Ramos (cell line): ENCODE measurements at regions not wholly inside any gene's neighbourhood (a gene's known extent, or its start where the extent isn't known, plus 50 kb on each side); places are given as distances from the start of the nearest gene placed in this dataset.

Experiments used
- in situ Hi-C: fragments of 300-500 bp; cut with MboI; formaldehyde crosslinking; loops from one replicate; pipeline ENCODE4 v1.14.3; 2022; ENCODE audit warnings: low sequenced_read_pairs; ENCODE audit not compliant: unreplicated experiment

DNA sequence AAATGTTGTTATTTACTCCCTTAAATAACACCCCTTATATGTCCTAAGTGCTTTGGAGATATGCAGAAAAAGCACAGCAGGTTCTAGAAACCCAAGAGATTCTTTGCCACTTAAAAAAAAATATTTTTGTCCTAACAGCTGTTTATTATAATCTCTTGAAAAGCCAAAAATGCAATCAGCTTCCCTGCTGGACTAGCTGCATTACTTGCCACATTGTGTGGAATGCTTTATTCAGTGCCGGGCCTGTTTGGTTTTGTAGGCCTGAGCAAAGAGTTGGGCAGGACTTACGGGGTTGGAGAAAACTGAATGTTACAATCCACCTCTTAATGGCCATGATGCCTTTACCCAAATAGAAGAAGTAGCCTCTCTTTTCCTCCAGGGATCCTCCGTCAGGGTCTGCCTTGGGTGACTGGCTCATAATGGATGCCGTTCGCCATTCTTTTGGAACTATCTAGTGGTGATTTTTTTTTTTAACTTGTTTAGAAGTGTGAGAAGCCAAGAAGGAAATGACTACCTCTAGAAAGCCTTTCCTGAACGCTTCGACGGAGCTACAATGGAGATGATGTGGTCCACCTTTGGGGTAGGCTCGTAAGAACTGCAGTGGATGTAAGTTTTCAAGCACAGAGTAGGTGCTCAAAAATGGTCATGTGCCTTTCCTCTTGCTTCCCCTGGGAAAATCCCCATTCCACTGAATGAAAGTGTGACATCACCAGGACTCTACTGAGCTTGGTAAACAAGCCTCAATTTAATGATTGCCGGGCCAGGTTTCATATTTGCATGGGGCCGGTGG is 241.3 kb upstream of the NCAM1 start:
- in situ Hi-C loops: no loop called here

DNA sequence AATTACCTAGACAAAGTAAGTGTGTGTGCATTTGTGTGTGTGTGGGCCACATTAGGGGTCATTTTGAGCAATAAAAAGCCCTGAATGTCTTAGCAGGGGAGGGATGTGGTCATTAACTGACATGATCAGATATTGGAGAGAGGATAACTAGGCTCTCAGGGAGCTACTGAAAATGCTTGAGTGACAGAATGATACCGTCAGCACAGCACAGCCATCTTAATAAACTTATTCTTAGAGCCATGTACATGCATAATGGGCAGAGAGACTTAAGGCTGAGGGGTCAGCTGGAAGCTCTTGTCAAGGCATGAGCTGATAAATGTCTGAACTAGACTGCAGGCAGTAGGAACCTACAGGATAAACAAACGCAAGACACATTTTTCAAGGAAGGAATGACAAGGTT is 239.1 kb upstream of the NCAM1 start:
- in situ Hi-C loops: no loop called here

DNA sequence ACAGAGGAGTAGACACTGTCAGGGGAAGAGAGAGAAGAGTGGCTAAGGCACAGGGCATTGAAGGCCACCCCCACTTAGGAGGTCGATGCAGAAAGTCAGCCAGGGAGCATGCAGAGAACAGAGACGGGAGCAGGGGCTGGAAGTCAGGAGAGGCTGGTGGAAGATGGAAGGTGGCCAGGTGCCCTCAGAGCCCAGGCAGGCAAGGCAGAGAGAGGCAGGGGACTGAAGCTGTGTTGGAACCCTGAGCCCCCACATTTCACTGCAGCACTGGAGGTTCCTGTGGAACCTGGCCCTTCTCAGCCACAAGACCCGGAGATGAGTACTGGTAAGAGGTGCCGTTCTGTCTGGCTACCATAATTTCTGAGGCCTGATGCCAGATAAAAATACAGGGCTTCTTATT is 238.3 kb upstream of the NCAM1 start:
- in situ Hi-C loops: no loop called here

DNA sequence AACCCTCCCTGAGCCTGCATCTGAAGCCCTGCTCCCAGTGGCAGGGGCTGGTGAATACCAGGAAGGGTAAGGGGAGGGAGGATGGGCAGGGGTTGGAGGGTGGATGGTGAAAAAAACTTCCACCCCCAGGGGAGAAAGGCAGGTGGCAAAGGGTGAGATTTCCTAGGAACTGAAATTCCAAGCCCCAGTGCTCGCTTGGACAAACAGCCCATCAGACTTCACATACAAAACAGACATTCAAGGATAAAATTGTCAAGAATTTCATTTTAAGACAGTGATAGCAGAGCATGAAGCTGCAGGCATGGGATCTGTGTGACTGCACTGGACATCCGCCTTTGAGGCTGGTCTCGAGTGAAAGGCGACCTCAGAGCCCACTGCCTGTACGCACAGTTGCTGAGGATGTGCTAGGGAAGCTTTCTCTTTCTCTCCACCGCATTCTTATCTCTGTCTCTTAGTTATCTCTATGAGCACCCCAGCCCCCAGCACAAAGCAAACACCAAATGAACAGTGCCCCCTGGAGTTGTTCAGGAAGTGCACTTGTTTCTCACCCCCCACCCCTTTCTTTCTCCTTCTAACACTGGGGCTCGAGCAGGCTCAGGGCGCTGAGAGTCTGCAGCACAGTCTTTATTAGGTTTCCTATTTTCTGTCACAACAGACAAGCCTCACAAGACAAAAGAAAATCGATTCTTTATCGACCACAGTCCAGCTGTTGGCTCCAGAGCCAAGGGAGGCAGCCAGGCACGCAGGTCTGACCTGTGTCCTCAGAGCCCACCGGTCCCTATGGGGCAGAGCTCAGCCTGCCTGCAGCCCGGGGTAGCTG is 237.3 kb upstream of the NCAM1 start:
- in situ Hi-C loops: no loop called here

DNA sequence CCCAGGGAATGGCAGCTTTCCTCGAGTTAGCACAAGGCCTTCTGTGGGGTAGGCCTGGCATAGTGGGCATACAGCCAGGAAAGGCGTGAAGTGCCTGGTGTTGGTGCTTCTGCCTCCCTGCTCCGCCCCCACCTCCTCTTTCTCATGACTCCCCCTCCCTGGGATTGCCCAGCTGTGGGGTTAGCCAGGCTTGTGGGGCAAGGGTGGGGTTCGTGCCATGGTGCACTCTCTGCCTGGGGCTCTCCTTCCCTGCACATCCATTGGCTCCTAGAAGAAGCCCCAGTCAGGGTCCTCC is 236.8 kb upstream of the NCAM1 start:
- in situ Hi-C loops: no loop called here

DNA sequence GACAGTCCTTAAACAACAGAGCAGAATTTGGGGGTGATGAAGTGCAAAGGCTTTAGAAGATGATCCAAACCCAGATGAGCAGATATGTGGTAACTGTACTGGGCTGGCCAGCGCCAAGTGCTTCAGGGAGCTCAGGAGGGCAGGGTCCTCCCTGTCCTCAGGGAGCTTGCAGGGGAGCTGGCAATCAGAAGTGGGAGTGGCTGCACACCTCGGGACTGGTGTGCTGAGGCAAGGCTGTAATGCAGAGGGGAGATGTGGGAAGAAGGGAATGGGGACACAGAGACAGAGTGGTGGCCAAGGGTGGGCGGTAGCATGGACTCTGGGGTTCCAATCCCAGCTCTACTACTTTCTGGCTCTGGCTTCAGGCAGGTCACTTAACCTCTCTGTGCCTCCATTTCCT is 235.6 kb upstream of the NCAM1 start:
- in situ Hi-C loops: no loop called here

DNA sequence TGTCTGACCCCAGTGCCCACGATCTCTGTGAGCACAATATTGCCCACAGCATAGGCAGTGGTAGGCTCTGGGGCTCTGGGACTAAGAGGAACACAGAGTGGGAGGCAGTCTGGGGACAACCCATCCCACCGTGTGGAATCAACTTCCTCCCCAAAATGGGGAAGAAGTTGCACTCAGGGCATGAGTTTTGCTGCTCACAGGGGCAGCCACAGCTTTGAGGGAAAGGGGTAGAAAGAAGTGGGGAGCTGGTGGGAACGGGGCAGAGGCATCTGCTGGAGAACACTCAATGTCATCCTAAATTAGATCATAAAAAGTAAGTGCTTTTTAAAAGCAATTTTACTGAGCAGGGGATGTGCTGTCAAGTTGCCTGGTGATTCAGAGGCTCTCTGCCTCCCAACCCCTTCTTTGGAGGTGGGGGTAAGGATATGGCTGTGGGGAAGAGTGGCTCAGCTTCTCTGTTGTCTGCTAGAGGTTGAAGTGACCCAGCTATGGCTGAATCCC is 233.8 kb upstream of the NCAM1 start:
- in situ Hi-C loops: no loop called here

DNA sequence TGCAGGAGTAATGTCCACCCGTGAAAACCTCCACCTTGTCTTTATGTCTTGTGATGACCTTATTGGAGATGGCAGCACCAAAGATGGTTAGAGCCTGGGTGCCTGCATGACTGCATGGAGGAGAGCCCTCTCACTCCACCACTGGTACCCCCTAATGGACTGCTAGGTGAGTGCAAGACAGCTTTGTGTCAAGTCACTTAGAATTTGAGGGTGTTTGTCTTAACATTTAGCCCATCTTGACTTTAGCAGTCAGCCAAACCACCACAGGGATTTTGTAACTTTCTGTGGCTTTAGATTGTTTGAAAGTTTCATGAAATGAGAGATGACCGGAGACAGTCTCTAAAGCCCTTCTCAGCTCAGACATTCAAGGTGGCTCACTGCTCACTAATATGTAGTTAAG is 232.9 kb upstream of the NCAM1 start:
- in situ Hi-C loops: no loop called here

DNA sequence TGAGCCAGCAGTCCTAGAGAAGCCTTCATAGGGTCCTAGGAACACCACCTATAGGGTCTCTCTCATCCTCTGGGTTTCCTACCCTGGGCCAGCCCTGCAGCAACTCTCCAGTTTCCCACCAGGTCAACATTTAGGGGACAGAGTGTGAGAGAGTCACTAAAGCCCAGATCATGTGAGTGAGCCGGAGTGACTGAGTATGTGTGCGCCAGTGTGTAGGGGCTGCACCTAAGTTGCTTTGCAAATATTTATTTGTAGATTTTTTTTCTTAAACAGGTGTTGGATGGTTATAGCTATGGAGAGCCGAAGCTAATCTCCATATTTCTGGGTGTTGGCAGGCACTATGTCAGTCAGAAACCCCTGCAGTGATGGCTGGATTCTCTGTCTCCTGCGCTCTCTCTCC is 232.5 kb upstream of the NCAM1 start:
- in situ Hi-C loops: no loop called here

DNA sequence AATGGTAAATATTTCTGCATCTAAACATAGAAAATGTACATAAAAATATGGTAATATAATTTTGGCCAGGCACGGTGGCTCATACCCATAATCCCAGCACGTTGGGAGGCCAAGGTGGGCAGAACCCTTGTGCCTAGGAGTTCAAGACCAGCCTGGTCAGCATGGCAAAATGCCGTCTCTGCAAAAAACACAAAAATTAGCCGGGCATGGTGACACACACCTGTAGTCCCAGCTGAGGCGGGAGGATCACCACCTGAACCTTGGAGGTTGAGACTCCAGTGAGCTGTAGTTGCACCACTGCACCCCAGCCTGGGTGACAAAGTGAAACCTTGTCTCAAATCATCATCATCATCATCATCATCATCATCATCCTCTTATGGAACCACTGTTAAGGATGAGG is 230.6 kb upstream of the NCAM1 start:
- in situ Hi-C loops: no loop called here

DNA sequence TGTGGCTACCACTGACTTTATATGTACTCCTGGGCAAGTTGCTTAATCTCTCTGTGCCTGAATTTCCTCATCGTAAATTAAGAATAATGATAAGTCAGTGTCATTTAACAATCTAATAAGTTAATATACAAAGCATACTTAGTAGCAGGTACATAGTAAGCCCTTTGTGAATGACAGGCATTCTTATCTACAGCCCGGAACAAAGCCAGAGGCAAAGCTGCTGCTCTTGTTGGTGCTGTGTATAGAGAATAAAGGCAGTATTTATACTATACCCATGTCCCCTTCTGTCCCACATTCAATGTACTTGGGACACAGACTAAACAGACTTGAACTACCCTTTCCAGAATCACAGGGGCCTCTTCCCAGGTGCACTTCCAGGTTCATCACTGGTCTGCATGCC is 229.7 kb upstream of the NCAM1 start:
- in situ Hi-C loops: no loop called here

DNA sequence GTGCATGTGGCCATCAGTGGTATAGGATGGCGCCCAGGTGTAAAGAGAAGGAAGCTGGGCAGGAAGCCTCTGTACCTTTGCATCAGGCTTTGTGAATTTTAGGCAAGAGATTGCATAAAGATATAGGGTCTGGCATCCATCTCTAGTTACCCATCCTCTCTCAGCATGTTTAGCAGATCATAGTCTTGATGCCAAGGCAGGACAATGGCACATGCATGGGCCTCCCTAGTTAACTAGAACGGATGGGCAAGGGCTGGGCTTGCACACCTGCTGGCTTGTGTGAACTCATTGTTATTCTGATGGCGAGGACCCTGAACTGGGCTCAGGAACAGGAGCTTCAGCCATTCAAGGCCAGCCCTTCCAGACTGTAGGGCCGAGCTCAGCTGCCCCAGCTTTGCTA is 229.2 kb upstream of the NCAM1 start:
- in situ Hi-C loops: no loop called here

DNA sequence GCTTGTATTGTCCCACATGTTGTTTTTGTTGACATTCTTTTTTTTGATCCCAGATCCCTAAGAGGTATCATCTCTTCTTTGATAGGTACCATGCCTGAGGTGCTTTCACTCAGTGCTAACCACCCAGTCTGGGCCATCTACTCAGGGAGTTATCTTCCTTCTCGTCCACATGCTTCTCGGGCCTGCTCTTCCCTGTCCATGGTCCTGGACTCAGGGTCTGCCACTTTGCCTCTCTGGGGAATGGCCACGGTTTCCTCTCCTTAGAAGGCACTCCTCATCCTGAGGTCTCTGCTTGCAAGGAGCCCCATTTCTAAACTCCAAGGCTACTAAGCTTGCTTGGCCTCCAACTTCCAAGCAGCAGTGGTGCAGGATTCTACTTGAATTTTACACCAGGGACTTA is 227.0 kb upstream of the NCAM1 start:
- in situ Hi-C loops: no loop called here

DNA sequence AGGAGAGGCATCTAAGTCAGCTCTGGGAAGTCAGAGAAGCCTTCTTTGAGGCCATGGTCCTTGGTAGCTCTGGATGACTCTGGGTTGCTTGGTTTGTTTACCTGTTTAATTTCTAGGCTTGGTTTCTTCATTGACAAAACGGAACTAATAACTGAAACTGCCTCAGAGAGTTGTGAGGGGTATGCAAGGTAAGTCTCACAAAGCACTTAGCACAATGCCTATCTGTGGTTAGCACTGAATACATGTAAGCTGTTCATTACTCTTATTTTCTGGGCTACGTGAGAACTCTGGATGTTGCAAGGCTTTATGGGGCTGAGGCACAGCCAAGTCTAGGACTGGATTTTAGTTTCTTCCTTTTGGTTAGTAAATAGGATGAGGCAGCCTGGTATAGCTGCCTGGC is 225.8 kb upstream of the NCAM1 start:
- in situ Hi-C loops: no loop called here

DNA sequence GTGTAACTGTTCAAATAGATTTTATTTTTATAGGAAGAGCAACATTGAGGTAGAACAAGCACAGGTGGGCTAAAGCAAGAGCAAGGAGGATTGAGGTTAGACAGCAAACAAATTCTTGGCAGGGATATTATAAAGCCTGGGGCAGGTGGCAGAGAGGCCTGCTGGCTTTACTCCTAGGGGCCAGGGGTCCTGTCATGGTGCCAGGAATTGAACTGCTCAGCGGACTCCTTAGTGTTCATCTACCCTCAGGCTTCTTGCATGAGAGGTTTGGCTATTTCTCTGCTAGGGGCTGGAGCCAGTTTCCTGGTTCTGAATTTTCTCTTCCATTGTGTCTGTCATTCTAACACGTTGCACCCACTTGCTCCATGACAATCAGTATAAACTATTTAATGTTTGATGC is 217.2 kb upstream of the NCAM1 start:
- in situ Hi-C loops: no loop called here

DNA sequence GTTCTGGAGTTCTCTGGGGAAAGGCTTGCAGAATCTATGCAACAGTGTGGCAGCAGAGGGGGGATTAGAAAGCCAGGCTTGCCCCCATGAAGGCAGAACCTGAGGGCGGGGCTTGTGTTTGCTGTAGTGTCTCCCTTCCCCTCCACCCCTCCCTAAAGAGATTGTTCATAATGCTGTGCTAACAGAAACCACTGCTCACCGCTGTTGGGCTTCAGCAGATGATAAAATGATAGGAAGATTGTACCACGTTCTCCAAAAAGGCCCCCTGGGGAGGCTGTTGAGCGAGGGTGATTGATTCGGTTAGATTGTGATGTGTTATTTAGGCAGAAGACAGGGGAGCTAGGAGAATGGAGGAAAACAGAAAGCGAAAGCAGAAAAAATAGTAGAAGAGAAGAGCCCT is 215.2 kb upstream of the NCAM1 start:
- in situ Hi-C loops: no loop called here

DNA sequence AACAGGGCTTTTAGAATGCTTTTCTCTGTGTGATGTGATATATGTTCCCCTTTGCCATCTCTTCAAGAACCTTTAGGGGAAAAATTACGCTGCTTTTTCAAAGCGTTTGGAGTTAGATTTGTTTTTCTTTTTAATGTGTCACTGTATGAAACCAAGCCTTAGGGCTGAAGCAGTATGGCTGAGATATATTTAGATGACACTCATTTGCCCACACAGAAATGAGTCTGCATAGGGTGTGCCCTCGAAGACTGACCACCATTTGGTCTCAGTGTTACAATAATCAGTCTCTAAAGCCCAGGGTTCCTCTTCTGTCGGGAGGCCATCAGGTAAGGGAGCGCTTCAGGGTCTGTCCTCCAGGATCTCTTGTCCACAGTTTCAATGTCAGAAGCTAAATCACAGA is 213.0 kb upstream of the NCAM1 start:
- in situ Hi-C loops: no loop called here

DNA sequence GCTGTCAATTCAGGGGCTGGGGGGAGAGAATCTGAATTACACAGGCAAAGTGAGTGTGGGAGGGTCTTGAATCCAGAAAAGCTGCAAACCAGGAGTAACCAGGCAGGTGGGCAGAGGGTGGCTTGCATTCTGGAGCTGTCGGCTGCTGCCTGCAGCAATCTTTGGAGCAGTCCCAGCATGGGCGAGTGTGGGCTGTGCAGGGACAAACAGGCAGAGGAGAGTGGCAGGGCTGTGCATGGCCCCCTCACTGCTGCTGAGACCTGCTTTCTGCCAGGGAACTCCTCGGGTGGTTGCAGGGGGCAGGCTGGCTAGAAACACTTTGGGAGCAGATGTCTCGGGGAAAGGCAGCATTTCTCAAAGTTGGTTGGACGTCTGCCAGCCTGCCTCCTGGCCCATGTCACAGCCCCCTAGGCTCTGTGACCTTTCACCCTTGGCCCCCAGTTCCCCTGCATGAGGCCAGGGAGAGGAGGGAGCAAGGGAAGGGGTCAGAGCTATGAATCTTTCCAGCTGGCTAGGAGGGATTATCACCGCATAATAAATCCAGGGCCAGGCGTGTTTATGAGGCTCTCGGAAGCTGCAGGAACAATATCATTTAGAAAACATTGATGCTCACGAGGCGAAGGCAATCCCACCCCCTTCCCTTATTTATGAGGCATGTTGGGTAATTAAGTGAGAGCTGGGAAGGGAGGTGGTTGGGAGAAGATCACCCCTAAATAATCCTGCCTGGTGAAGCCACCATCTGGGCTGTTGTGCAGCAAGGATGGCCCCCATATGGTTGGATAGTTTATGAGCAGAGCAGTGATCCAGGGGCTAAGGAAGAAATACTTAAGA is 212.3 kb upstream of the NCAM1 start:
- in situ Hi-C loops: no loop called here

DNA sequence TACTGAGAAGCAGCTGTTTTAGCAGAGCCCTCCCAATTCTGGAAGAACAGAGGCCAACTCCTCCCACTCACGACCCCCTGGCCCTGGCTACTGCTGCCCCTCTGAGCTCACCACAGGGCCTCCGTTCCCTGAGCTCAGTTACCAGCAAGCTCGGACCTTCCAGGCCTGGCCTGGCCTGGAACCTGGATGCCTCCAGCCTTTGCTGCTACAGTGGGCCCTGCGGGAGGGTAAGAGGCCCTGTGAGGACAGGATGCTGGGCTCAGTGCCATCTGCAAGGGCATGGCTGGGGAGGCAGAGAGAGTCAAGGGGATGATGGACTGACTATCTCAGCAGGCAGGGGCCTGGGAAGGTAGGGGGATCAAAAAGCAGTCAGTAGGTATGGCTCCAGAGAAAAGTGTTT is 209.9 kb upstream of the NCAM1 start:
- in situ Hi-C loops: no loop called here

DNA sequence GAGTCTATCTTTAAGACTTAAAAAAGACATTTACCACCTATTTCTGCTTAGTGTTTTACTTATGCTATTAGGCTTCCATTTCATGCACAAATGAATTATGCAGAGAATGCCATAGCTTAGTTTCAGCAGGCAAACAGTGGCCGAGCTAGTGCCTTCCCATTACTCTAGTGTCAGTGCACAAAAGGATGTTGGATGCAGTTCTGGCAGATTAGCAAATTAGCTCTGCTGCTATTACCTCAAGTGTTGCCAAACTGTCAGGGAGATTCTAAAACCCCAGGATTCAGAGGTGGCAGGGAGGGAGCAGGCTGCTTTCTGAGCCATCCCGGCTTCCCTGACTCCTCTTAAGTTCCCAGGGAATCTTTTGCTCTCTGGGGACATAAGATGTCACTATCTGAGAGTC is 209.4 kb upstream of the NCAM1 start:
- in situ Hi-C loops: no loop called here

DNA sequence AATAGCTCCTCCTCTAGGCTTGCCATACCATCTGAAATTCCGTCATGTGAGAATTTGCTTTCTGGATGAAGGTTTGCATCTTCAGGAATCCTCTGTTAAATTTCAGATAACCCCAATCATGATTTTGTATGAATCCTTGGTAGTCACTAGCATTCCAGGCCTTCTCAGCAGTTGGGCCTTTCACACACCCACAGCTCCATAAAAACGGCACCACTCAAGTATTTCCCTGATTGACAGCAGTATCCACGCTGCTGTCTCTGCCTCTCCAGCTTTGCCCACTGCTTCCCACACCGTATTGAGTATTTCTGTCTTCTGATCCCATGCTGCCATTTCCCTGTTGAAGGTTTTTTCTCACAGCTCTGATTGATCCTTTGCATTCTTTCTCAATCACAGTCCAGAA is 208.7 kb upstream of the NCAM1 start:
- in situ Hi-C loops: no loop called here
